Colonic mucosa (tissue), 4 donors: ENCODE measurements at regions not wholly inside any gene's neighbourhood (a gene's known extent, or its start where the extent isn't known, plus 50 kb on each side); places are given as distances from the start of the nearest gene placed in this dataset.

Experiments
- DNase-seq: peaks from one replicate; pipeline ENCODE4 v3.0.0-alpha.2; 2020
- H3K27ac ChIP-seq: fragments of 200-600 bp; one replicate; pipeline ENCODE4 v1.8.0; 2021
- H3K27me3 ChIP-seq: fragments of 200-600 bp; one replicate; pipeline ENCODE4 v1.8.0; 2021
- H3K36me3 ChIP-seq: fragments of 200-600 bp; one replicate; pipeline ENCODE4 v1.8.0; 2021
- H3K4me1 ChIP-seq: fragments of 200-600 bp; one replicate; pipeline ENCODE4 v1.8.0; 2021; ENCODE audit warnings: mild to moderate bottlenecking
- H3K4me3 ChIP-seq: fragments of 200-600 bp; one replicate; pipeline ENCODE4 v1.8.0; 2021
- H3K9ac ChIP-seq, 2 donors: one replicate each; pipeline ENCODE4 v1.7.0; 2013; ENCODE audit warnings: control low read depth in 2 of 2, low read depth in 2 of 2, low read length in 2 of 2
- H3K9me3 ChIP-seq: fragments of 200-600 bp; one replicate; pipeline ENCODE4 v1.8.0; 2021
- CTCF ChIP-seq: fragments of 200-600 bp; IDR thresholded peaks from one replicate; pipeline ENCODE4 v1.8.0; 2022; ENCODE audit warnings: antibody characterized with exemption, mild to moderate bottlenecking
- intact Hi-C: fragments of 100-400 bp; cut with DNase I; formaldehyde crosslinking; loops from one replicate; pipeline ENCODE4 v1.14.1; 2022
- donor health status: healthy.
- donor health status: DM: no; HTN: no; CAD: no.
- donor health status: DM: no; HTN: no; CAD: no.

- no peak for TF ChIP-seq CTCF
- no peak overlapping the region for H3K27ac ChIP-seq
- no peak for DNase-seq
Measured at GRCh38 chr13:21901336-21901735, 230.5 kb downstream of the FGF9 start.

GRCh38 chr13:21901811-21902708, 231.2 kb downstream of the FGF9 start:
- Histone ChIP-seq H3K36me3 (no peaks in the 10 kb centered on the region), H3K4me3 (no peak overlapping the region), H3K9me3 (no peaks in the 10 kb centered on the region), H3K9ac (no peak overlapping the region), H3K4me1 (no peaks in the 10 kb centered on the region), H3K27ac (no peak overlapping the region), H3K27me3 (no peaks in the 10 kb centered on the region)
- no peak for TF ChIP-seq CTCF
- intact Hi-C loops = no loop called here
- no peak for DNase-seq

More at GRCh38 chr13:21901336-21901735, 230.5 kb downstream of the FGF9 start:
- intact Hi-C loops = no loop called here
- Histone ChIP-seq H3K4me1 (no peaks in the 10 kb centered on the region), H3K36me3 (no peaks in the 10 kb centered on the region), H3K9me3 (no peaks in the 10 kb centered on the region), H3K9ac (no peak overlapping the region), H3K27me3 (no peaks in the 10 kb centered on the region), H3K4me3 (no peak overlapping the region)

GRCh38 chr13:21902709-21903098, 231.8 kb downstream of the FGF9 start:
- H3K27me3 ChIP-seq = no peaks in the 10 kb centered on the region
- no peak for DNase-seq
- H3K9ac ChIP-seq = no peak overlapping the region
- no peak overlapping the region for H3K27ac ChIP-seq
- H3K9me3 ChIP-seq = no peaks in the 10 kb centered on the region
- H3K4me1 ChIP-seq = no peaks in the 10 kb centered on the region
- H3K4me3 ChIP-seq = no peak overlapping the region
- intact Hi-C loops = no loop called here
- no peak for TF ChIP-seq CTCF
- no peaks in the 10 kb centered on the region for H3K36me3 ChIP-seq

- intact Hi-C loops = no loop called here
- TF ChIP-seq CTCF = no peak
- DNase-seq = no peak
Measured at GRCh38 chr13:21905486-21905885, 234.6 kb downstream of the FGF9 start.

GRCh38 chr13:21909331-21909730, 238.5 kb downstream of the FGF9 start:
- H3K27me3 ChIP-seq = no peaks in the 10 kb centered on the region
- DNase-seq = no peak
- H3K27ac ChIP-seq = no peak overlapping the region
- intact Hi-C loops = no loop called here
- no peak overlapping the region for H3K9ac ChIP-seq
- no peak for TF ChIP-seq CTCF
- no peak overlapping the region for H3K4me3 ChIP-seq
- no peaks in the 10 kb centered on the region for H3K36me3 ChIP-seq
- no peaks in the 10 kb centered on the region for H3K9me3 ChIP-seq
- no peaks in the 10 kb centered on the region for H3K4me1 ChIP-seq

More at GRCh38 chr13:21905486-21905885, 234.6 kb downstream of the FGF9 start:
- Histone ChIP-seq H3K36me3 (no peaks in the 10 kb centered on the region), H3K27me3 (no peaks in the 10 kb centered on the region), H3K4me1 (no peaks in the 10 kb centered on the region), H3K4me3 (no peak overlapping the region), H3K27ac (no peak overlapping the region), H3K9ac (no peak overlapping the region), H3K9me3 (no peaks in the 10 kb centered on the region)
